H9 (cell line): ENCODE measurements at regions not wholly inside any gene's neighbourhood (a gene's known extent, or its start where the extent isn't known, plus 50 kb on each side); places are given as distances from the start of the nearest gene placed in this dataset.
A peak's percentile ranks its signal among the peaks of the same experiment; 100 is the strongest.

Source experiments
- DNase-seq: peaks from one replicate; pipeline ENCODE4 v3.0.0-alpha.2; 2017
- H2AFZ ChIP-seq: one replicate; pipeline ENCODE4 v1.6.1; 2013; ENCODE audit warnings: mild to moderate bottlenecking, low read length, control low read depth, moderate library complexity
- H2AK5ac ChIP-seq: 2 replicates; pipeline ENCODE4 v1.6.1; 2013; ENCODE audit warnings: low read length, control low read depth, mixed read lengths; ENCODE audit not compliant: insufficient read length
- H2BK120ac ChIP-seq: one replicate; pipeline ENCODE4 v1.6.1; 2013; ENCODE audit warnings: low read depth, mild to moderate bottlenecking, low read length, control low read depth, inconsistent platforms; ENCODE audit not compliant: poor library complexity, severe bottlenecking
- H2BK12ac ChIP-seq: 2 replicates; pipeline ENCODE4 v1.6.1; 2013; ENCODE audit warnings: low read length, control low read depth, mixed read lengths, low read depth; ENCODE audit not compliant: insufficient read length
- H2BK15ac ChIP-seq: 2 replicates; pipeline ENCODE4 v1.6.1; 2013; ENCODE audit warnings: low read depth, low read length, control low read depth
- H2BK20ac ChIP-seq: one replicate; pipeline ENCODE4 v1.6.1; 2013; ENCODE audit warnings: low read depth, mild to moderate bottlenecking, low read length, control low read depth, inconsistent platforms; ENCODE audit not compliant: poor library complexity, severe bottlenecking
- H2BK5ac ChIP-seq: 2 replicates; pipeline ENCODE4 v1.6.1; 2013; ENCODE audit warnings: low read length, control low read depth, mixed read lengths; ENCODE audit not compliant: insufficient read length
- H3K14ac ChIP-seq: 2 replicates; pipeline ENCODE4 v1.6.1; 2013; ENCODE audit warnings: low read length, control low read depth; ENCODE audit not compliant: insufficient read depth
- H3K18ac ChIP-seq: 2 replicates; pipeline ENCODE4 v1.6.1; 2013; ENCODE audit warnings: low read depth, mild to moderate bottlenecking, mixed read lengths, low read length, control low read depth; ENCODE audit not compliant: insufficient read length
- H3K23ac ChIP-seq: 2 replicates; pipeline ENCODE4 v1.6.1; 2013; ENCODE audit warnings: low read length, control low read depth, mixed read lengths, low read depth; ENCODE audit not compliant: insufficient read length
- H3K23me2 ChIP-seq: 2 replicates; pipeline ENCODE4 v1.6.1; 2013; ENCODE audit warnings: low read depth, mild to moderate bottlenecking, mixed read lengths, low read length, control low read depth; ENCODE audit not compliant: insufficient read length, poor library complexity, severe bottlenecking
- H3K27ac ChIP-seq: 2 replicates; pipeline ENCODE4 v1.5.1; 2013; ENCODE audit warnings: low read length, control low read depth, mixed read lengths, low read depth; ENCODE audit not compliant: insufficient read length
- H3K27me3 ChIP-seq: 2 replicates; pipeline ENCODE4 v1.6.1; 2013; ENCODE audit warnings: low read length, control low read depth, inconsistent platforms; ENCODE audit not compliant: insufficient read depth
- H3K4ac ChIP-seq: 2 replicates; pipeline ENCODE4 v1.6.1; 2013; ENCODE audit warnings: low read depth, mild to moderate bottlenecking, control low read depth, inconsistent platforms, low read length, moderate library complexity
- H3K4me1 ChIP-seq: 2 replicates; pipeline ENCODE4 v1.6.1; 2013; ENCODE audit warnings: low read length, control low read depth, inconsistent platforms; ENCODE audit not compliant: insufficient read depth
- H3K4me2 ChIP-seq: 2 replicates; pipeline ENCODE4 v1.6.1; 2013; ENCODE audit warnings: low read length, control low read depth, mixed read lengths; ENCODE audit not compliant: insufficient read length, insufficient read depth
- H3K56ac ChIP-seq: 2 replicates; pipeline ENCODE4 v1.6.1; 2013; ENCODE audit warnings: low read depth, mild to moderate bottlenecking, mixed read lengths, low read length, control low read depth; ENCODE audit not compliant: insufficient read length
- H3K79me1 ChIP-seq: 2 replicates; pipeline ENCODE4 v1.6.1; 2013; ENCODE audit warnings: low read depth, mild to moderate bottlenecking, moderate library complexity, low read length, control low read depth, inconsistent platforms; ENCODE audit not compliant: insufficient read depth, poor library complexity, severe bottlenecking
- H3K79me2 ChIP-seq: 2 replicates; pipeline ENCODE4 v1.6.1; 2013; ENCODE audit warnings: low read length, control low read depth, inconsistent platforms; ENCODE audit not compliant: insufficient read depth
- H3K9ac ChIP-seq: 2 replicates; pipeline ENCODE4 v1.6.1; 2013; ENCODE audit warnings: low read length, control low read depth, mixed read lengths; ENCODE audit not compliant: insufficient read length; ENCODE audit errors: extremely low read depth
- H3K9me3 ChIP-seq: one replicate; pipeline ENCODE4 v1.6.1; 2013; ENCODE audit warnings: low read depth, low read length, inconsistent platforms; ENCODE audit not compliant: control insufficient read depth
- H3T11ph ChIP-seq: one replicate; pipeline ENCODE4 v1.6.1; 2013; ENCODE audit warnings: mild to moderate bottlenecking, low read length, control low read depth, inconsistent platforms
- H4K20me1 ChIP-seq: one replicate; pipeline ENCODE4 v1.6.1; 2013; ENCODE audit not compliant: control insufficient read depth, insufficient read length, insufficient read depth
- H4K5ac ChIP-seq: 2 replicates; pipeline ENCODE4 v1.6.1; 2013; ENCODE audit warnings: low read depth, mild to moderate bottlenecking, mixed read lengths, low read length, control low read depth; ENCODE audit not compliant: insufficient read length
- H4K8ac ChIP-seq: replicated peaks from 2 replicates; pipeline ENCODE4 v1.6.1; 2013; ENCODE audit warnings: low read length, control low read depth, mixed read lengths, low read depth; ENCODE audit not compliant: insufficient read length
- H4K91ac ChIP-seq: 2 replicates; pipeline ENCODE4 v1.6.1; 2013; ENCODE audit warnings: low read depth, mild to moderate bottlenecking, moderate library complexity, mixed read lengths, low read length, control low read depth; ENCODE audit not compliant: insufficient read length
- H3K27ac Mint-ChIP-seq, 3 experiments: 2 replicates in 2 of 3; 3 replicates in 1 of 3; pipeline ENCODE4 v1.8.0; 2020 to 2021; ENCODE audit warnings: mixed read lengths in 3 of 3, mild to moderate bottlenecking in 1 of 3, moderate library complexity in 1 of 3
- H3K27me3 Mint-ChIP-seq: 2 replicates; pipeline ENCODE4 v1.8.0; 2021; ENCODE audit warnings: low read depth, mild to moderate bottlenecking, moderate library complexity, mixed read lengths
- H3K36me3 Mint-ChIP-seq, 3 experiments: 2 replicates in 2 of 3; 3 replicates in 1 of 3; pipeline ENCODE4 v1.8.0; 2020 to 2021; ENCODE audit warnings: low read depth in 3 of 3, mixed read lengths in 3 of 3; ENCODE audit not compliant: insufficient read depth in 1 of 3
- H3K4me1 Mint-ChIP-seq, 2 experiments: 2 replicates each; pipeline ENCODE4 v1.8.0; 2020; ENCODE audit warnings: mixed read lengths in 2 of 2
- H3K4me3 Mint-ChIP-seq, 2 experiments: 2 replicates in 1 of 2; 3 replicates in 1 of 2; pipeline ENCODE4 v1.8.0; 2020 to 2021; ENCODE audit warnings: mild to moderate bottlenecking in 2 of 2, mixed read lengths in 2 of 2, moderate library complexity in 1 of 2
- H3K9me3 Mint-ChIP-seq, 2 experiments: 2 replicates in 1 of 2; 3 replicates in 1 of 2; pipeline ENCODE4 v1.8.0; 2020; ENCODE audit warnings: mild to moderate bottlenecking in 2 of 2, mixed read lengths in 2 of 2, moderate library complexity in 1 of 2
- WGBS: extraction: QIAGEN DNeasy Blood & Tissue Kit; methylation state at CpG from one replicate; pipeline ENCODE4 v1.1.7; 2013; ENCODE audit warnings: missing lambda C conversion rate, low lambda C conversion rate, mixed read lengths; ENCODE audit not compliant: insufficient read length; ENCODE audit errors: extremely low coverage; 5-methylcytosine and 5-hydroxymethylcytosine counted together
- TF ChIP-seq, protein P1 (sequence below): fragments of 200-600 bp; sonication (generic); conservative IDR thresholded peaks from 3 replicates; pipeline ENCODE4 v1.8.0; 2021; ENCODE audit warnings: antibody characterized with exemption, mild to moderate bottlenecking

DNA sequence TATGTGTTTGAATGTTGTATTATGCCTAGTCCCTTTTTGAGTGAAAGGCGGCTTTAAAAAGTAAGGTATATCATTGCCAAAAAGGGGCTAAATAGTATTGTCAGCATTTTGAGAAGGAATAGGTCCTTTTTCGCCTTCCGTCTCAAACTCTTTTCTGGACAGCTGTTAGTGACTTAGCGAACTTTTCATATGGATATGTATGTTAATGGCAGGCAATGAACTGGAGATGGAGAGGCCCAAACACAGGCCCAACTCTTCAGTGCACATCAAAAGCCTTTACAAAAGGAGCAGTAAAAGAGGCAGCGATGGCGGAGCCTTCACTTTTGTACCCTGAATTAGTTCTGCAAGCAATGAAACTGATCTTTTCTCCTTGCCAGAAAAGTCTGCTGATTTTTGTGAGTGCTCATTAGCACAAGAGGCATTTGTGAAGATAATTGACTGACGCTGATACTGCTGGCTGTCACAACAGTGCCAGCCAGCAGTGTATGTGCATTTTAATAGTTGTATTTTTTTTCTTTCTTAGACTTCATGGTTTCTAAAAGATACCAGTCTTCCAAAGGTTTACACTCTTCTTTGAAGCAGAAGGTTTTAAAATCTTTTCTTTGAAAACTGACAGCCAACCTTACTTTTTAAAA is 243.7 kb upstream of the SP8 start:
- H4K8ac ChIP-seq: no peak overlapping the region
- H3K27ac ChIP-seq: no peak overlapping the region
- no peak overlapping the region for H3K56ac ChIP-seq
- Mint-ChIP-seq H3K4me1 (peaks cover 53 to 61% of the 10 kb centered on the region in 2 experiments), H3K27ac (peak overlapping the region; percentile 49 to 82 (median 75); a peak in 6 of 7 replicates), H3K27me3 (no peaks in the 10 kb centered on the region), H3K9me3 (no peaks in the 10 kb centered on the region; a peak in 1 of 5 replicates), H3K4me3 (peak overlapping the region in 1 of 2 experiments; percentile 54; a peak in 2 of 5 replicates), H3K36me3 (peaks cover 0 to 4% (median 3%) of the 10 kb centered on the region in 3 experiments; a peak in 1 of 7 replicates)
- no peaks in the 10 kb centered on the region for H3K9me3 ChIP-seq
- DNase-seq: peak; percentile 72
- no peak overlapping the region for H3K18ac ChIP-seq
- H3T11ph ChIP-seq: no peak overlapping the region
- no peak overlapping the region for H2BK120ac ChIP-seq
- H2BK5ac ChIP-seq: no peak overlapping the region
- no peaks in the 10 kb centered on the region for H3K27me3 ChIP-seq
- no peak overlapping the region for H3K9ac ChIP-seq
- H2BK12ac ChIP-seq: no peak overlapping the region
- H3K4ac ChIP-seq: no peak overlapping the region
- WGBS: no CpG with 5 or more reads among the region's 7 CpGs
- H2AK5ac ChIP-seq: no peak overlapping the region
- no peaks in the 10 kb centered on the region for H3K23me2 ChIP-seq
- H4K91ac ChIP-seq: no peak overlapping the region
- no peak overlapping the region for H3K14ac ChIP-seq
- no peaks in the 10 kb centered on the region for H3K79me2 ChIP-seq
- H3K4me1 ChIP-seq: peaks cover 2% of the 10 kb centered on the region; the same call in 1 of the 2 replicates
- H3K79me1 ChIP-seq: no peaks in the 10 kb centered on the region
- no peak overlapping the region for H2AFZ ChIP-seq
- H2BK15ac ChIP-seq: no peak overlapping the region
- no peaks in the 10 kb centered on the region for H4K20me1 ChIP-seq
- no peak overlapping the region for H4K5ac ChIP-seq
- H3K4me2 ChIP-seq: peak overlapping the region; percentile 15
- no peak overlapping the region for H2BK20ac ChIP-seq
- no peak overlapping the region for H3K23ac ChIP-seq
- TF ChIP-seq, protein P1, sequence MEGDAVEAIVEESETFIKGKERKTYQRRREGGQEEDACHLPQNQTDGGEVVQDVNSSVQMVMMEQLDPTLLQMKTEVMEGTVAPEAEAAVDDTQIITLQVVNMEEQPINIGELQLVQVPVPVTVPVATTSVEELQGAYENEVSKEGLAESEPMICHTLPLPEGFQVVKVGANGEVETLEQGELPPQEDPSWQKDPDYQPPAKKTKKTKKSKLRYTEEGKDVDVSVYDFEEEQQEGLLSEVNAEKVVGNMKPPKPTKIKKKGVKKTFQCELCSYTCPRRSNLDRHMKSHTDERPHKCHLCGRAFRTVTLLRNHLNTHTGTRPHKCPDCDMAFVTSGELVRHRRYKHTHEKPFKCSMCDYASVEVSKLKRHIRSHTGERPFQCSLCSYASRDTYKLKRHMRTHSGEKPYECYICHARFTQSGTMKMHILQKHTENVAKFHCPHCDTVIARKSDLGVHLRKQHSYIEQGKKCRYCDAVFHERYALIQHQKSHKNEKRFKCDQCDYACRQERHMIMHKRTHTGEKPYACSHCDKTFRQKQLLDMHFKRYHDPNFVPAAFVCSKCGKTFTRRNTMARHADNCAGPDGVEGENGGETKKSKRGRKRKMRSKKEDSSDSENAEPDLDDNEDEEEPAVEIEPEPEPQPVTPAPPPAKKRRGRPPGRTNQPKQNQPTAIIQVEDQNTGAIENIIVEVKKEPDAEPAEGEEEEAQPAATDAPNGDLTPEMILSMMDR: no peak
